Trophoblast cell (in vitro differentiated cells and primary cell): ENCODE measurements at regions not wholly inside any gene's neighbourhood (a gene's known extent, or its start where the extent isn't known, plus 50 kb on each side); places are given as distances from the start of the nearest gene placed in this dataset.

ENCODE experiments used
- DNase-seq, 2 donors: peaks; one replicate each; pipeline ENCODE4 v3.0.0-alpha.2; 2016
- H2AFZ ChIP-seq: 2 replicates; pipeline ENCODE4 v1.6.1; 2013; ENCODE audit warnings: low read length, moderate library complexity, mild to moderate bottlenecking; ENCODE audit not compliant: insufficient read depth, poor library complexity
- H2AK5ac ChIP-seq: 2 replicates; pipeline ENCODE4 v1.6.1; 2013; ENCODE audit warnings: mild to moderate bottlenecking, low read length
- H2BK120ac ChIP-seq: 2 replicates; pipeline ENCODE4 v1.6.1; 2013; ENCODE audit warnings: low read length, mild to moderate bottlenecking, moderate library complexity; ENCODE audit not compliant: insufficient read depth, poor library complexity
- H2BK12ac ChIP-seq: 2 replicates; pipeline ENCODE4 v1.6.1; 2013; ENCODE audit warnings: mild to moderate bottlenecking, low read length, moderate library complexity
- H2BK5ac ChIP-seq: 2 replicates; pipeline ENCODE4 v1.6.1; 2013; ENCODE audit warnings: low read length, low read depth, moderate library complexity, mild to moderate bottlenecking; ENCODE audit not compliant: poor library complexity
- H3K14ac ChIP-seq: 2 replicates; pipeline ENCODE4 v1.6.1; 2013; ENCODE audit warnings: mild to moderate bottlenecking, low read length
- H3K18ac ChIP-seq: 2 replicates; pipeline ENCODE4 v1.6.1; 2013; ENCODE audit warnings: mild to moderate bottlenecking, low read length
- H3K23ac ChIP-seq: 2 replicates; pipeline ENCODE4 v1.6.1; 2013; ENCODE audit warnings: low read length
- H3K27ac ChIP-seq: 2 replicates; pipeline ENCODE4 v1.5.1; 2013; ENCODE audit warnings: low read depth, mild to moderate bottlenecking, inconsistent platforms, low read length, moderate library complexity
- H3K27me3 ChIP-seq: 2 replicates; pipeline ENCODE4 v1.6.1; 2013; ENCODE audit warnings: inconsistent platforms, mild to moderate bottlenecking, low read length, moderate library complexity; ENCODE audit not compliant: insufficient read depth
- H3K36me3 ChIP-seq, 2 experiments: 1 replicate in 1 of 2; 2 replicates in 1 of 2; pipeline ENCODE4 v1.6.1; 2013; ENCODE audit warnings: low read length in 2 of 2, mild to moderate bottlenecking in 2 of 2, moderate library complexity in 1 of 2; ENCODE audit not compliant: insufficient read depth in 2 of 2, control insufficient read depth in 1 of 2
- H3K4ac ChIP-seq: 2 replicates; pipeline ENCODE4 v1.6.1; 2013; ENCODE audit warnings: low read depth, mild to moderate bottlenecking, low read length, moderate library complexity
- H3K4me1 ChIP-seq, 2 experiments: 1 replicate in 1 of 2; 2 replicates in 1 of 2; pipeline ENCODE4 v1.6.1; 2013; ENCODE audit warnings: low read length in 2 of 2, mild to moderate bottlenecking in 2 of 2, moderate library complexity in 1 of 2; ENCODE audit not compliant: insufficient read depth in 2 of 2, control insufficient read depth in 1 of 2
- H3K4me2 ChIP-seq: 2 replicates; pipeline ENCODE4 v1.6.1; 2013; ENCODE audit warnings: inconsistent platforms, mild to moderate bottlenecking, low read length, moderate library complexity
- H3K4me3 ChIP-seq: 2 replicates; pipeline ENCODE4 v1.5.1; 2013; ENCODE audit warnings: mild to moderate bottlenecking, low read depth, low read length, inconsistent platforms
- H3K79me1 ChIP-seq: one replicate; pipeline ENCODE4 v1.6.1; 2013; ENCODE audit warnings: low read length
- H3K79me2 ChIP-seq: 2 replicates; pipeline ENCODE4 v1.6.1; 2013; ENCODE audit warnings: low read length, mild to moderate bottlenecking; ENCODE audit not compliant: control insufficient read depth, insufficient read depth, poor library complexity
- H3K9ac ChIP-seq: 2 replicates; pipeline ENCODE4 v1.6.1; 2013; ENCODE audit warnings: mild to moderate bottlenecking, low read length
- H3K9me3 ChIP-seq: 2 replicates; pipeline ENCODE4 v1.6.1; 2013; ENCODE audit warnings: low read depth, mild to moderate bottlenecking, control low read depth, inconsistent platforms, low read length; ENCODE audit not compliant: insufficient read depth
- H4K12ac ChIP-seq: 2 replicates; pipeline ENCODE4 v1.6.1; 2013; ENCODE audit warnings: low read depth, mild to moderate bottlenecking, low read length, moderate library complexity
- H4K8ac ChIP-seq: 2 replicates; pipeline ENCODE4 v1.6.1; 2013; ENCODE audit warnings: low read depth, mild to moderate bottlenecking, low read length, moderate library complexity
- H4K91ac ChIP-seq: one replicate; pipeline ENCODE4 v1.6.1; 2013; ENCODE audit warnings: low read depth, mild to moderate bottlenecking, low read length, moderate library complexity
- WGBS: extraction: QIAGEN DNeasy Blood & Tissue Kit; methylation state at CpG from one replicate; pipeline ENCODE4 v1.1.7; 2013; ENCODE audit warnings: missing lambda C conversion rate; ENCODE audit not compliant: insufficient read length, insufficient coverage; ENCODE audit errors: extremely low coverage; 5-methylcytosine and 5-hydroxymethylcytosine counted together

GRCh38 chr3:110391640-110392395 is 679.8 kb upstream of the NECTIN3 start:
- no peak overlapping the region for H3K14ac ChIP-seq
- no peak overlapping the region for H4K91ac ChIP-seq
- H2BK12ac ChIP-seq, result no peak overlapping the region
- H3K4me2 ChIP-seq, result no peak overlapping the region
- H4K8ac ChIP-seq, result no peak overlapping the region
- no peak overlapping the region for H3K23ac ChIP-seq
- H2BK120ac ChIP-seq, result no peak overlapping the region
- no peak for DNase-seq
- H3K4me1 ChIP-seq, result no peaks in the 10 kb centered on the region
- H2AK5ac ChIP-seq, result no peak overlapping the region
- no peak overlapping the region for H3K18ac ChIP-seq
- H3K9ac ChIP-seq, result no peak overlapping the region
- no CpG with 5 or more reads among the region's 7 CpGs for WGBS
- no peak overlapping the region for H2AFZ ChIP-seq
- no peak overlapping the region for H3K27ac ChIP-seq
- no peak overlapping the region for H2BK5ac ChIP-seq
- no peak overlapping the region for H4K12ac ChIP-seq
- no peaks in the 10 kb centered on the region for H3K79me1 ChIP-seq
- no peaks in the 10 kb centered on the region for H3K27me3 ChIP-seq
- no peaks in the 10 kb centered on the region for H3K79me2 ChIP-seq
- H3K4ac ChIP-seq, result no peak overlapping the region
- no peaks in the 10 kb centered on the region for H3K36me3 ChIP-seq
- no peak overlapping the region for H3K4me3 ChIP-seq
- H3K9me3 ChIP-seq, result no peaks in the 10 kb centered on the region

GRCh38 chr3:110393941-110394340 is 677.7 kb upstream of the NECTIN3 start:
- Histone ChIP-seq H4K91ac (no peak overlapping the region), H4K12ac (no peak overlapping the region), H3K9me3 (no peaks in the 10 kb centered on the region), H3K79me2 (no peaks in the 10 kb centered on the region), H3K9ac (no peak overlapping the region), H2AFZ (no peak overlapping the region), H3K14ac (no peak overlapping the region), H3K18ac (no peak overlapping the region), H3K27ac (no peak overlapping the region), H3K4me2 (no peak overlapping the region), H3K23ac (no peak overlapping the region), H3K27me3 (no peaks in the 10 kb centered on the region), H2BK12ac (no peak overlapping the region), H3K36me3 (no peaks in the 10 kb centered on the region), H3K4me3 (no peak overlapping the region), H3K79me1 (no peaks in the 10 kb centered on the region), H4K8ac (no peak overlapping the region), H2AK5ac (no peak overlapping the region), H2BK120ac (no peak overlapping the region), H3K4ac (no peak overlapping the region), H2BK5ac (no peak overlapping the region), H3K4me1 (no peaks in the 10 kb centered on the region)
- no CpG with 5 or more reads among the region's 2 CpGs for WGBS
- DNase-seq, result no peak

- no peak overlapping the region for H3K18ac ChIP-seq
- no peak overlapping the region for H2BK120ac ChIP-seq
- H3K4ac ChIP-seq, result no peak overlapping the region
- no peaks in the 10 kb centered on the region for H3K36me3 ChIP-seq
- DNase-seq, result no peak
- no peak overlapping the region for H3K27ac ChIP-seq
- H2AK5ac ChIP-seq, result no peak overlapping the region
- H3K79me2 ChIP-seq, result no peaks in the 10 kb centered on the region
- no CpG with 5 or more reads among the region's 1 CpG for WGBS
- no peak overlapping the region for H2AFZ ChIP-seq
- H3K9ac ChIP-seq, result no peak overlapping the region
- H3K4me2 ChIP-seq, result no peak overlapping the region
- H4K12ac ChIP-seq, result no peak overlapping the region
- no peak overlapping the region for H3K4me3 ChIP-seq
- H3K4me1 ChIP-seq, result no peaks in the 10 kb centered on the region
- H3K27me3 ChIP-seq, result no peaks in the 10 kb centered on the region
- H2BK5ac ChIP-seq, result no peak overlapping the region
- no peak overlapping the region for H4K91ac ChIP-seq
- no peak overlapping the region for H3K14ac ChIP-seq
- no peak overlapping the region for H3K23ac ChIP-seq
- no peak overlapping the region for H2BK12ac ChIP-seq
- H4K8ac ChIP-seq, result no peak overlapping the region
- no peaks in the 10 kb centered on the region for H3K79me1 ChIP-seq
- no peaks in the 10 kb centered on the region for H3K9me3 ChIP-seq
Observed at GRCh38 chr3:110397115-110397514, 674.5 kb upstream of the NECTIN3 start.

- Histone ChIP-seq H3K18ac (no peak overlapping the region), H3K79me1 (no peaks in the 10 kb centered on the region), H4K8ac (no peak overlapping the region), H3K4me1 (no peaks in the 10 kb centered on the region), H3K27me3 (no peaks in the 10 kb centered on the region), H2BK5ac (no peak overlapping the region), H3K9ac (no peak overlapping the region), H3K23ac (no peak overlapping the region), H3K4ac (no peak overlapping the region), H2AK5ac (no peak overlapping the region), H3K27ac (no peak overlapping the region), H4K12ac (no peak overlapping the region), H4K91ac (no peak overlapping the region), H2BK12ac (no peak overlapping the region), H2AFZ (no peak overlapping the region), H3K4me3 (no peak overlapping the region), H3K79me2 (no peaks in the 10 kb centered on the region), H3K9me3 (no peaks in the 10 kb centered on the region), H3K14ac (no peak overlapping the region), H2BK120ac (no peak overlapping the region), H3K4me2 (no peak overlapping the region), H3K36me3 (no peaks in the 10 kb centered on the region)
- no peak for DNase-seq
- WGBS, result no CpG with 5 or more reads among the region's 2 CpGs
Observed at GRCh38 chr3:110400315-110400714, 671.3 kb upstream of the NECTIN3 start.
